Gastroesophageal sphincter (tissue), 3 donors: ENCODE measurements at regions not wholly inside any gene's neighbourhood (a gene's known extent, or its start where the extent isn't known, plus 50 kb on each side); places are given as distances from the start of the nearest gene placed in this dataset.

Experiments
- EP300 ChIP-seq: sonication (generic); formaldehyde crosslinking; IDR thresholded peaks from one replicate; pipeline ENCODE4 v1.6.1; 2017; ENCODE audit warnings: antibody characterized with exemption, mild to moderate bottlenecking
- POLR2AphosphoS5 ChIP-seq: sonication (generic); formaldehyde crosslinking; IDR thresholded peaks from one replicate; pipeline ENCODE4 v1.6.1; 2017; ENCODE audit warnings: antibody characterized with exemption
- TF ChIP-seq, protein P1 (sequence below), 4 experiments: fragments of 200-600 bp in 2 of 4; fragments of 450-650 bp in 2 of 4; sonication (generic) in 1 of 4; IDR thresholded peaks; one replicate each; pipeline ENCODE4 v1.5.1; 2017 to 2019; ENCODE audit warnings: antibody characterized with exemption in 4 of 4, mild to moderate bottlenecking in 2 of 4, moderate library complexity in 2 of 4

DNA sequence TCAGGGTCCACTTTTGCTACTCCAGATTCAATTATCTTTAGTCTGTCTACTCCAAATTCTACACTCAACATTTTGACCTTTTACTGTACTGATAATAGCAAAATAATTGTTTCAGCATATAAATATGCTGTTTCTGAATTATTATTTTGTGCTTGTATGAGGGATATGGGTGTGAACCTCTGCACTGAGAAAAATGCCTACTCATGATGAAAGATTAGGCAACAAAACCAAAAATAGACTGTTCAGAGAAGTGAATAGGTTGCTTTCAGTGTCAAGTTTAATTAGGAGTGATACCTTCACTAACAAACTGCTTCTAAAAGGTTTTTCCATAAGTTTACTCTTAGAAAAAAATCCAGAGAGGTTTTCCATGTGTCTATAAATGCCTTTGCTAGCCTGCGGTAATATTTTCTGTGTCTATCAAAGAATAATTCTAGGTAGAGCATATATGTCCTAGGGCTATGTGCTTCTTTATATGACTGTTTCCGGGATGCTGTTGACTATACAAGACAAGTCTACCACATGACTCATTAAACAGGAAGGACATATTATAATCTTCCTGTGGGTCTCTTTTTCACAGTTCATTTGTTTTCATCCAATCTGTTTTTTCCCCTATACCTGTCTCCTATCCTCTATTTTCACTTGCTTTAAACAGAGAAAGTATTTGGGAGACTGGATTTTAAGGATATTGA, 218.5 kb upstream of the TTC14 start:
- TF ChIP-seq, protein P1, sequence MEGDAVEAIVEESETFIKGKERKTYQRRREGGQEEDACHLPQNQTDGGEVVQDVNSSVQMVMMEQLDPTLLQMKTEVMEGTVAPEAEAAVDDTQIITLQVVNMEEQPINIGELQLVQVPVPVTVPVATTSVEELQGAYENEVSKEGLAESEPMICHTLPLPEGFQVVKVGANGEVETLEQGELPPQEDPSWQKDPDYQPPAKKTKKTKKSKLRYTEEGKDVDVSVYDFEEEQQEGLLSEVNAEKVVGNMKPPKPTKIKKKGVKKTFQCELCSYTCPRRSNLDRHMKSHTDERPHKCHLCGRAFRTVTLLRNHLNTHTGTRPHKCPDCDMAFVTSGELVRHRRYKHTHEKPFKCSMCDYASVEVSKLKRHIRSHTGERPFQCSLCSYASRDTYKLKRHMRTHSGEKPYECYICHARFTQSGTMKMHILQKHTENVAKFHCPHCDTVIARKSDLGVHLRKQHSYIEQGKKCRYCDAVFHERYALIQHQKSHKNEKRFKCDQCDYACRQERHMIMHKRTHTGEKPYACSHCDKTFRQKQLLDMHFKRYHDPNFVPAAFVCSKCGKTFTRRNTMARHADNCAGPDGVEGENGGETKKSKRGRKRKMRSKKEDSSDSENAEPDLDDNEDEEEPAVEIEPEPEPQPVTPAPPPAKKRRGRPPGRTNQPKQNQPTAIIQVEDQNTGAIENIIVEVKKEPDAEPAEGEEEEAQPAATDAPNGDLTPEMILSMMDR (IDR thresholded peaks at IDR 0.05), result no peak
- TF ChIP-seq POLR2AphosphoS5 (no peak), EP300 (no peak)
